ENCODE measurements at regions not wholly inside any gene's neighbourhood (a gene's known extent, or its start where the extent isn't known, plus 50 kb on each side); places are given as distances from the start of the nearest gene placed in this dataset.
"Not testable (repeated sequence)": the region's sequence is repeated elsewhere in the genome, so short reads cannot be mapped to it uniquely, and the experiment has no call there.

DNA sequence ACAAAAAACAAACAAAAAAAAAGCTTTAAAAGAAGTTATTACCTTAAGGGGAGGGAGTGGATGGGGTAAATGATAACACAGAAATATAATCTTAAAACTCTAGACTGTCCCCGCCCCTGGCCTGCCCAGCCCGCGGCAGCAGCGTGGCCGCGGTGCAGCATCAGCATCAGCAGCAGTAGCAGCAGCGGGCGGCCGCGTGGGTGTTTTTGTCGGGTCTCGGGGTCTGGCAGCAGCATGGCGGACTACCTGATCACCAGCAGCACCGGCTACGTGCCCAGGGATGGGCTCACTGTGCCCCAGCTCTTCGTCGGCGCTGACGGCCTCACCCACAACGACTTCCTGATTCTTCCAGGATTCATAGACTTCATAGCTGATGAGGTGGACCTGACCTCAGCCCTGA is 80.0 kb upstream of the ANKRD28 start:
- Histone ChIP-seq H3K4me3 (no peak overlapping the region), H3K9me3 (no peaks in the 10 kb centered on the region), H3K27ac (no peak overlapping the region), H3K36me3 (no peaks in the 10 kb centered on the region), H3K27me3 (no peaks in the 10 kb centered on the region), H3K4me1 (ENCODE audit: insufficient read depth) (no peaks in the 10 kb centered on the region)
- WGBS, 3 donors: 95 to 98% (median 98%) methylated on average over 20 of the region's 20 CpGs
- TF ChIP-seq POLR2A (IDR thresholded peaks at IDR 0.05): no peak
- no peak for TF ChIP-seq EP300 (IDR thresholded peaks at IDR 0.05)
- no peak for TF ChIP-seq CTCF (IDR thresholded peaks at IDR 0.05)
- intact Hi-C loops (cut with DNase I): no loop called here
- DNase-seq: no peak

GRCh38 chr3:15879787-15880186 is 82.0 kb upstream of the ANKRD28 start:
- H3K4me1 ChIP-seq (ENCODE audit: insufficient read depth); intact Hi-C loops (cut with DNase I); H3K27ac ChIP-seq; H3K27me3 ChIP-seq; DNase-seq; H3K36me3 ChIP-seq; H3K4me3 ChIP-seq; H3K9me3 ChIP-seq: not testable (repeated sequence)
- 94 to 100% (median 96%) methylated on average over 3 of the region's 3 CpGs for WGBS, 3 donors

DNA sequence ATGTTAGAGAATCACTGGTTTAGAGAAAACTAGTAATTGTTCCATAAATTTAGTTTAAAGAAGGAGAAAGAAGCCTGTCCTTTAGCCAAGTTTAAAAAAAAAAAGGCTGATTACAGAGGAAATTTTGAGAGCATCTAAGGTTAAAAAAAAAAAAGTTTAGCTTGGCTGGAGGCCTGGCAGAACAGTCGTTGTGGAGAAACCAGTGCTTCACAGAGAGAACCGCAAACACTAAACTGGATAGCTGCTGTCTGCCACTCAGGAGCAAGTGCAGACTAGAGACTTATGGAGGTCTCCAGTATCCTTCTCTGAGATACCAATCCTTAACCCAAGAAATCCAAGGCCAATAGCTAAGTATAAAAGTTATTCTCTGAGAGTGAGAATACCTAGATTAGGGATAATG is 84.8 kb upstream of the ANKRD28 start:
- WGBS, 3 donors: 38 to 45% (median 43%) methylated on average over 2 of the region's 2 CpGs
- Histone ChIP-seq H3K4me1 (ENCODE audit: insufficient read depth) (no peaks in the 10 kb centered on the region), H3K27ac (no peak overlapping the region), H3K36me3 (no peaks in the 10 kb centered on the region), H3K27me3 (no peaks in the 10 kb centered on the region), H3K9me3 (no peaks in the 10 kb centered on the region), H3K4me3 (no peak overlapping the region)
- no peak for TF ChIP-seq CTCF (IDR thresholded peaks at IDR 0.05)
- TF ChIP-seq POLR2A (IDR thresholded peaks at IDR 0.05): no peak
- no peak for TF ChIP-seq EP300 (IDR thresholded peaks at IDR 0.05)
- DNase-seq: no peak
- intact Hi-C loops (cut with DNase I): no loop called here

DNA sequence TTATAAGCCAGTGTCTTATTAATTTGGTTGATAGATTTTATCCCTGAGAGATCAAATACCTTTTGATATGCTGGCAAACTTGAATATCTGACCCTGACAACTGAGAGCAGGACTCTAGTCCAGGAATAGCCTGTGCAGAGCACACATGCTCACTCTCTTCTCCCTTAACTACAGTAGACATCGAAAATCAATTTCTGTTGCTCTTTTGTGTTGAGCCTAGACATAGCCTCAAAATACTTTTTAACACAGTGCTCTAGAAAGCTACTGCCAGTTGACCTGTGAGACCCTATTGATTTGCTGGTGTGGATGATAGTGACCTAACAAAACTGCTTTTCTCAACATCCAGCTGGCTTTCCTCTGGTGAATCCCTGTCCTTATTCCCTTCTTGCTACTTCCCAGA is 86.4 kb upstream of the ANKRD28 start:
- intact Hi-C loops (cut with DNase I): no loop called here
- Histone ChIP-seq H3K4me3 (no peak overlapping the region), H3K27ac (no peak overlapping the region), H3K36me3 (no peaks in the 10 kb centered on the region), H3K27me3 (no peaks in the 10 kb centered on the region), H3K9me3 (no peaks in the 10 kb centered on the region), H3K4me1 (ENCODE audit: insufficient read depth) (no peaks in the 10 kb centered on the region)
- WGBS, 3 donors: 87 to 94% (median 89%) methylated on average over 1 of the region's 1 CpG
- DNase-seq: no peak
- TF ChIP-seq CTCF (IDR thresholded peaks at IDR 0.05) (no peak), POLR2A (IDR thresholded peaks at IDR 0.05) (no peak), EP300 (IDR thresholded peaks at IDR 0.05) (no peak)

GRCh38 chr3:15886521-15886920 is 88.7 kb upstream of the ANKRD28 start:
- DNase-seq: no peak
- Histone ChIP-seq H3K4me1 (ENCODE audit: insufficient read depth) (no peaks in the 10 kb centered on the region), H3K27ac (no peak overlapping the region), H3K36me3 (no peaks in the 10 kb centered on the region), H3K27me3 (no peaks in the 10 kb centered on the region), H3K4me3 (no peak overlapping the region), H3K9me3 (no peaks in the 10 kb centered on the region)
- no peak for TF ChIP-seq POLR2A (IDR thresholded peaks at IDR 0.05)
- no peak for TF ChIP-seq EP300 (IDR thresholded peaks at IDR 0.05)
- no peak for TF ChIP-seq CTCF (IDR thresholded peaks at IDR 0.05)
- intact Hi-C loops (cut with DNase I): no loop called here
